K562 (cell line): ENCODE measurements at regions not wholly inside any gene's neighbourhood (a gene's known extent, or its start where the extent isn't known, plus 50 kb on each side); places are given as distances from the start of the nearest gene placed in this dataset.

Experiments used
- E2F3 ChIP-seq: fragments of 250-450 bp; sonication (Bioruptor Pico); IDR thresholded peaks from 2 replicates; pipeline ENCODE4 v1.4.0; 2020; ENCODE audit warnings: mild to moderate bottlenecking
- JUNB ChIP-seq: fragments of 450-650 bp; formaldehyde crosslinking; conservative IDR thresholded peaks from 2 replicates; pipeline ENCODE4 v1.4.0; 2020; ENCODE audit warnings: mild to moderate bottlenecking
- NFIC ChIP-seq: fragments of 450-650 bp; IDR thresholded peaks from 2 replicates; pipeline ENCODE4 v1.6.1; 2017; ENCODE audit warnings: mild to moderate bottlenecking, inconsistent platforms
- POLR2AphosphoS5 ChIP-seq: IDR thresholded peaks from 2 replicates; pipeline ENCODE4 v1.6.1; 2011; ENCODE audit warnings: mild to moderate bottlenecking, low read depth, low read length, moderate library complexity; ENCODE audit not compliant: control insufficient read depth, insufficient read depth
- RNF2 ChIP-seq: sonication (generic); IDR thresholded peaks from 2 replicates; pipeline ENCODE4 v1.6.1; 2016
- TGIF2 ChIP-seq: sonication (generic); formaldehyde crosslinking; IDR thresholded peaks from 2 replicates; pipeline ENCODE4 v1.8.1; 2022; ENCODE audit warnings: mild to moderate bottlenecking, missing genetic modification reagents, moderate library complexity
- THAP7 ChIP-seq: fragments of 250-450 bp; sonication (Bioruptor Pico); IDR thresholded peaks from 2 replicates; pipeline ENCODE4 v1.5.0; 2021
- THRAP3 ChIP-seq: fragments of 450-650 bp; IDR thresholded peaks from 2 replicates; pipeline ENCODE4 v1.6.1; 2016; ENCODE audit warnings: mild to moderate bottlenecking, inconsistent platforms, borderline replicate concordance
- ZBTB34 ChIP-seq: fragments of 250-450 bp; sonication (Bioruptor Pico); IDR thresholded peaks from 2 replicates; pipeline ENCODE4 v1.8.0; 2021; ENCODE audit warnings: mild to moderate bottlenecking, moderate library complexity
- ZNF143 ChIP-seq: sonication (generic); formaldehyde crosslinking; IDR thresholded peaks from 2 replicates; pipeline ENCODE4 v1.9.0; 2022; ENCODE audit warnings: mild to moderate bottlenecking, missing genetic modification reagents
- ZNF274 ChIP-seq: IDR thresholded peaks from 2 replicates; pipeline ENCODE4 v1.6.1; 2011; ENCODE audit warnings: low read depth, mild to moderate bottlenecking, low read length, moderate library complexity, borderline replicate concordance
- ZNF764 ChIP-seq: fragments of 250-450 bp; sonication (Bioruptor Pico); IDR thresholded peaks from 2 replicates; pipeline ENCODE4 v1.4.0; 2020; ENCODE audit warnings: low read depth, mild to moderate bottlenecking, moderate library complexity
- TF ChIP-seq, protein P1 (sequence below): fragments of 450-650 bp; formaldehyde crosslinking; IDR thresholded peaks from 2 replicates; pipeline ENCODE4 v1.4.0; 2020; ENCODE audit warnings: mild to moderate bottlenecking, moderate library complexity
- TF ChIP-seq, protein P2 (sequence below): fragments of 450-650 bp; IDR thresholded peaks from 2 replicates; pipeline ENCODE4 v1.6.1; 2017; ENCODE audit warnings: mild to moderate bottlenecking, moderate library complexity
- TF ChIP-seq, protein P3 (sequence below): fragments of 450-650 bp; IDR thresholded peaks from 2 replicates; pipeline ENCODE4 v1.6.1; 2016; ENCODE audit warnings: borderline replicate concordance
- TF ChIP-seq, protein P4 (sequence below): sonication (generic); formaldehyde crosslinking; IDR thresholded peaks from 2 replicates; pipeline ENCODE4 v1.8.0; 2022; ENCODE audit warnings: mild to moderate bottlenecking, missing genetic modification reagents

DNA sequence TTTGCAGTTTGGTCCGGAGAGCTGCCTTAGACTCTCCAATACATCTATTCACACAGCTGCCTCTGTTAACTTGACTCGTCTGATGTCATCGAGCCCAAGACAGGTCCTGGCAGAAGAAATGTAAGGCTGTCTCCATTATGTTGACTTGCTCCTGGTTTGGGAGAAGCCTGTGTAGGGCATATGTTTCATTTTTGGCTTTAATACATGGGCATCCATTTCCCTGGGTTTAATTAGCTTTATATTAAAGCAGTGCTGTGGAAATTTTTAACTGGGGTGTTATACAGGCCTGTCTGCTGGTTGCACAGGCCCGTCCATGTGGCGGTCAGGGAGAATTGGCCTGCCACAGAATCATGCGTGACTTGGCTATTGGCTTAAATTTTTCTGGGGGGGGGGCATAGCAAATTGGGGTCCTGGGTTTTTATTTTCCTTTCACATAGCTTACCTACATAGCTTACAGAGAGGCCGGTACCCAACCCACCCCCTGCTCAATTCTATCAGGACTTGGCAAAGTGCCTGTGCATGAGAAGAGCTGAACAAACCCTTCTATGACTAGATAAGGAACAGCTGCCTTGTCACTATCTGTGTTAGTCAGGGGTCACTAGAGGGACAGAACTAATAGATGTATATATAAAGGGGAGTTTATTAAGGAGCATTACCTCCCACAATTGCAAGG, 123.5 kb upstream of the WDR1 start (continued):
- TF ChIP-seq THAP7 (CRISPR knock-in tag) = no peak
- TF ChIP-seq ZNF143 (CRISPR knock-in tag) = no peak
- no peak for TF ChIP-seq THRAP3
- no peak for TF ChIP-seq ZNF764 (CRISPR knock-in tag)
- no peak for TF ChIP-seq ZNF274
- TF ChIP-seq ZBTB34 (CRISPR knock-in tag) = no peak
- no peak for TF ChIP-seq TGIF2
- no peak for TF ChIP-seq JUNB (CRISPR knock-in tag)
- TF ChIP-seq, protein P1, sequence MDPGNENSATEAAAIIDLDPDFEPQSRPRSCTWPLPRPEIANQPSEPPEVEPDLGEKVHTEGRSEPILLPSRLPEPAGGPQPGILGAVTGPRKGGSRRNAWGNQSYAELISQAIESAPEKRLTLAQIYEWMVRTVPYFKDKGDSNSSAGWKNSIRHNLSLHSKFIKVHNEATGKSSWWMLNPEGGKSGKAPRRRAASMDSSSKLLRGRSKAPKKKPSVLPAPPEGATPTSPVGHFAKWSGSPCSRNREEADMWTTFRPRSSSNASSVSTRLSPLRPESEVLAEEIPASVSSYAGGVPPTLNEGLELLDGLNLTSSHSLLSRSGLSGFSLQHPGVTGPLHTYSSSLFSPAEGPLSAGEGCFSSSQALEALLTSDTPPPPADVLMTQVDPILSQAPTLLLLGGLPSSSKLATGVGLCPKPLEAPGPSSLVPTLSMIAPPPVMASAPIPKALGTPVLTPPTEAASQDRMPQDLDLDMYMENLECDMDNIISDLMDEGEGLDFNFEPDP = no peak
- no peak for TF ChIP-seq E2F3 (CRISPR knock-in tag)
- TF ChIP-seq, protein P2, sequence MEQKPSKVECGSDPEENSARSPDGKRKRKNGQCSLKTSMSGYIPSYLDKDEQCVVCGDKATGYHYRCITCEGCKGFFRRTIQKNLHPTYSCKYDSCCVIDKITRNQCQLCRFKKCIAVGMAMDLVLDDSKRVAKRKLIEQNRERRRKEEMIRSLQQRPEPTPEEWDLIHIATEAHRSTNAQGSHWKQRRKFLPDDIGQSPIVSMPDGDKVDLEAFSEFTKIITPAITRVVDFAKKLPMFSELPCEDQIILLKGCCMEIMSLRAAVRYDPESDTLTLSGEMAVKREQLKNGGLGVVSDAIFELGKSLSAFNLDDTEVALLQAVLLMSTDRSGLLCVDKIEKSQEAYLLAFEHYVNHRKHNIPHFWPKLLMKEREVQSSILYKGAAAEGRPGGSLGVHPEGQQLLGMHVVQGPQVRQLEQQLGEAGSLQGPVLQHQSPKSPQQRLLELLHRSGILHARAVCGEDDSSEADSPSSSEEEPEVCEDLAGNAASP = no peak
- TF ChIP-seq, protein P3, sequence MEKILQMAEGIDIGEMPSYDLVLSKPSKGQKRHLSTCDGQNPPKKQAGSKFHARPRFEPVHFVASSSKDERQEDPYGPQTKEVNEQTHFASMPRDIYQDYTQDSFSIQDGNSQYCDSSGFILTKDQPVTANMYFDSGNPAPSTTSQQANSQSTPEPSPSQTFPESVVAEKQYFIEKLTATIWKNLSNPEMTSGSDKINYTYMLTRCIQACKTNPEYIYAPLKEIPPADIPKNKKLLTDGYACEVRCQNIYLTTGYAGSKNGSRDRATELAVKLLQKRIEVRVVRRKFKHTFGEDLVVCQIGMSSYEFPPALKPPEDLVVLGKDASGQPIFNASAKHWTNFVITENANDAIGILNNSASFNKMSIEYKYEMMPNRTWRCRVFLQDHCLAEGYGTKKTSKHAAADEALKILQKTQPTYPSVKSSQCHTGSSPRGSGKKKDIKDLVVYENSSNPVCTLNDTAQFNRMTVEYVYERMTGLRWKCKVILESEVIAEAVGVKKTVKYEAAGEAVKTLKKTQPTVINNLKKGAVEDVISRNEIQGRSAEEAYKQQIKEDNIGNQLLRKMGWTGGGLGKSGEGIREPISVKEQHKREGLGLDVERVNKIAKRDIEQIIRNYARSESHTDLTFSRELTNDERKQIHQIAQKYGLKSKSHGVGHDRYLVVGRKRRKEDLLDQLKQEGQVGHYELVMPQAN = no peak
- TF ChIP-seq RNF2 = no peak; the same call in 1 of the 2 replicates
- TF ChIP-seq POLR2AphosphoS5 = peak; percentile 73; the same call in 1 of the 2 replicates
- TF ChIP-seq, protein P4, sequence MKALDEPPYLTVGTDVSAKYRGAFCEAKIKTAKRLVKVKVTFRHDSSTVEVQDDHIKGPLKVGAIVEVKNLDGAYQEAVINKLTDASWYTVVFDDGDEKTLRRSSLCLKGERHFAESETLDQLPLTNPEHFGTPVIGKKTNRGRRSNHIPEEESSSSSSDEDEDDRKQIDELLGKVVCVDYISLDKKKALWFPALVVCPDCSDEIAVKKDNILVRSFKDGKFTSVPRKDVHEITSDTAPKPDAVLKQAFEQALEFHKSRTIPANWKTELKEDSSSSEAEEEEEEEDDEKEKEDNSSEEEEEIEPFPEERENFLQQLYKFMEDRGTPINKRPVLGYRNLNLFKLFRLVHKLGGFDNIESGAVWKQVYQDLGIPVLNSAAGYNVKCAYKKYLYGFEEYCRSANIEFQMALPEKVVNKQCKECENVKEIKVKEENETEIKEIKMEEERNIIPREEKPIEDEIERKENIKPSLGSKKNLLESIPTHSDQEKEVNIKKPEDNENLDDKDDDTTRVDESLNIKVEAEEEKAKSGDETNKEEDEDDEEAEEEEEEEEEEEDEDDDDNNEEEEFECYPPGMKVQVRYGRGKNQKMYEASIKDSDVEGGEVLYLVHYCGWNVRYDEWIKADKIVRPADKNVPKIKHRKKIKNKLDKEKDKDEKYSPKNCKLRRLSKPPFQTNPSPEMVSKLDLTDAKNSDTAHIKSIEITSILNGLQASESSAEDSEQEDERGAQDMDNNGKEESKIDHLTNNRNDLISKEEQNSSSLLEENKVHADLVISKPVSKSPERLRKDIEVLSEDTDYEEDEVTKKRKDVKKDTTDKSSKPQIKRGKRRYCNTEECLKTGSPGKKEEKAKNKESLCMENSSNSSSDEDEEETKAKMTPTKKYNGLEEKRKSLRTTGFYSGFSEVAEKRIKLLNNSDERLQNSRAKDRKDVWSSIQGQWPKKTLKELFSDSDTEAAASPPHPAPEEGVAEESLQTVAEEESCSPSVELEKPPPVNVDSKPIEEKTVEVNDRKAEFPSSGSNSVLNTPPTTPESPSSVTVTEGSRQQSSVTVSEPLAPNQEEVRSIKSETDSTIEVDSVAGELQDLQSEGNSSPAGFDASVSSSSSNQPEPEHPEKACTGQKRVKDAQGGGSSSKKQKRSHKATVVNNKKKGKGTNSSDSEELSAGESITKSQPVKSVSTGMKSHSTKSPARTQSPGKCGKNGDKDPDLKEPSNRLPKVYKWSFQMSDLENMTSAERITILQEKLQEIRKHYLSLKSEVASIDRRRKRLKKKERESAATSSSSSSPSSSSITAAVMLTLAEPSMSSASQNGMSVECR (CRISPR knock-in tag) = no peak
- TF ChIP-seq NFIC = peak; percentile 97
